Loucy (cell line): ENCODE measurements at regions not wholly inside any gene's neighbourhood (a gene's known extent, or its start where the extent isn't known, plus 50 kb on each side); places are given as distances from the start of the nearest gene placed in this dataset.

Experiments used
- H2AFZ ChIP-seq: fragments of 200-600 bp; sonication (generic); 2 replicates; pipeline ENCODE4 v1.6.0; 2016; ENCODE audit warnings: antibody characterized with exemption, mild to moderate bottlenecking, low read length, moderate library complexity
- H3F3A ChIP-seq: fragments of 200-600 bp; 2 replicates; pipeline ENCODE4 v1.6.0; 2016; ENCODE audit warnings: antibody characterized with exemption, low read depth, mild to moderate bottlenecking
- H3K27me3 ChIP-seq: fragments of 200-600 bp; sonication (generic); 2 replicates; pipeline ENCODE4 v1.6.1; 2014; ENCODE audit warnings: low read length, mild to moderate bottlenecking; ENCODE audit not compliant: insufficient read depth, poor library complexity, severe bottlenecking
- H3K36me3 ChIP-seq: fragments of 200-600 bp; sonication (generic); 2 replicates; pipeline ENCODE4 v1.6.1; 2016; ENCODE audit warnings: low read length; ENCODE audit not compliant: insufficient read depth
- H3K4me1 ChIP-seq: fragments of 200-600 bp; sonication (generic); 2 replicates; pipeline ENCODE4 v1.5.1; 2014; ENCODE audit warnings: low read length, mild to moderate bottlenecking; ENCODE audit not compliant: insufficient read depth, poor library complexity, severe bottlenecking
- H3K4me2 ChIP-seq: fragments of 200-600 bp; sonication (generic); 2 replicates; pipeline ENCODE4 v1.6.0; 2014; ENCODE audit warnings: antibody characterized with exemption, low read length, low read depth, mild to moderate bottlenecking; ENCODE audit not compliant: poor library complexity, severe bottlenecking
- H3K4me3 ChIP-seq: fragments of 200-600 bp; sonication (generic); 2 replicates; pipeline ENCODE4 v1.5.1; 2014; ENCODE audit warnings: low read length, mild to moderate bottlenecking, mixed read lengths; ENCODE audit not compliant: poor library complexity, severe bottlenecking
- H3K79me2 ChIP-seq: fragments of 200-600 bp; sonication (generic); 2 replicates; pipeline ENCODE4 v1.6.1; 2014; ENCODE audit warnings: low read length; ENCODE audit not compliant: insufficient read depth
- H3K9ac ChIP-seq: fragments of 200-600 bp; sonication (generic); 2 replicates; pipeline ENCODE4 v1.6.0; 2014; ENCODE audit warnings: mild to moderate bottlenecking, low read depth, low read length, moderate library complexity; ENCODE audit not compliant: poor library complexity, severe bottlenecking
- H3K9me2 ChIP-seq: fragments of 200-600 bp; sonication (generic); replicated peaks from 2 replicates; pipeline ENCODE4 v1.6.1; 2016; ENCODE audit warnings: low read depth, low read length, mixed read lengths
- H3K9me3 ChIP-seq: fragments of 200-600 bp; sonication (generic); 2 replicates; pipeline ENCODE4 v1.6.1; 2014; ENCODE audit warnings: mild to moderate bottlenecking, antibody characterized with exemption, low read length, low read depth; ENCODE audit not compliant: insufficient read depth
- H4K20me1 ChIP-seq: fragments of 200-600 bp; sonication (generic); 2 replicates; pipeline ENCODE4 v1.6.0; 2014; ENCODE audit warnings: antibody characterized with exemption, low read length, mild to moderate bottlenecking; ENCODE audit not compliant: insufficient read depth, poor library complexity, severe bottlenecking
- CTCF ChIP-seq: fragments of 200-600 bp; sonication (generic); conservative IDR thresholded peaks from 2 replicates; pipeline ENCODE4 v1.5.1; 2014; ENCODE audit warnings: mild to moderate bottlenecking, antibody characterized with exemption, low read length
- EZH2phosphoT487 ChIP-seq: fragments of 200-600 bp; IDR thresholded peaks from 2 replicates; pipeline ENCODE4 v1.6.1; 2018; ENCODE audit warnings: antibody characterized with exemption, mild to moderate bottlenecking, moderate library complexity, borderline replicate concordance

DNA sequence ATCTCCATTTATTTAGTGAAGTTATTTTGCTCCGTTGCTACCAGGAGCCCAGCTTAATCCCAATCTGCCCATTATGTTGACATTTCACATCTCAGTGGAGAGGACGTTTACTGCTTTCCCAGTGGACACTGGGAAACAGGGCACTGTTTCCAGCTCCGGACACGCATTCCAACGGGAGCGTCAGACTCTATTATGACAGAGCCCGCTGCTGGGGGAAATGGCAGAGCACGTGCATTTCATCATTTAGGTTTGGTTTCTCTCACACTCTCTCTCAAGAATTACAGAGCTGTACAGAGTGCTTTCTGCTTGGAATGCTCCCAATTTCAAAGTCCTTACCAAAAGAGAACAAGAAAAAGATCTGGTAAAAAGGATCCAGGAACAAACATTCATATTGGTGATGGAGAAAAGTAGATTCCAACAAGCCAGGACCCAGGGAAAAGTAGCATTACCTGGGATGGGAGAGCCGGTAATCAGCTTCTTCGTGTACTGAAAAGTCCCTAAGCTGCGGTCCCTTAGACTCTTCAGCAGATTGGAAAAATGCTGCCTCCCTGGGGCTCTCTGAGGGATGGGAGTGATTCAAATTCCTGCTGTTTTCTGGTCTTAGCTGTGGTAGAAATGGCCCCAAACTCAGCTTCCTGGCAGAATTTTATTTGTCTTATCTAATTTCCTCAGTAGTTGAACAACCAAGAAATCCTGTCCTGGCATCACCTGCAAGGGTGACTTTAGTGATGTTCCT, 136.0 kb upstream of the THBS1 start:
- Histone ChIP-seq H3K9ac (no peak overlapping the region), H3K9me2 (no peaks in the 10 kb centered on the region), H3K27me3 (no peaks in the 10 kb centered on the region), H3F3A (no peaks in the 10 kb centered on the region), H3K4me2 (peak overlapping the region; percentile 27), H3K9me3 (no peaks in the 10 kb centered on the region), H4K20me1 (no peaks in the 10 kb centered on the region), H3K4me3 (no peak overlapping the region), H3K36me3 (no peaks in the 10 kb centered on the region), H3K79me2 (no peaks in the 10 kb centered on the region), H2AFZ (no peak overlapping the region), H3K4me1 (peaks cover 24% of the 10 kb centered on the region)
- no peak for TF ChIP-seq CTCF
- TF ChIP-seq EZH2phosphoT487: no peak

GRCh38 chr15:39445931-39446330, 134.9 kb upstream of the THBS1 start:
- Histone ChIP-seq H3K4me3 (no peak overlapping the region), H3F3A (no peaks in the 10 kb centered on the region), H3K36me3 (no peaks in the 10 kb centered on the region)

GRCh38 chr15:39447346-39447745, 133.5 kb upstream of the THBS1 start:
- no peak for TF ChIP-seq EZH2phosphoT487
- TF ChIP-seq CTCF: no peak
- Histone ChIP-seq H4K20me1 (no peaks in the 10 kb centered on the region), H3K4me2 (no peak overlapping the region)

More at GRCh38 chr15:39445931-39446330, 134.9 kb upstream of the THBS1 start:
- Histone ChIP-seq H3K4me1 (peaks cover 24% of the 10 kb centered on the region), H3K9ac (no peak overlapping the region), H4K20me1 (no peaks in the 10 kb centered on the region), H3K9me3 (no peaks in the 10 kb centered on the region), H3K79me2 (no peaks in the 10 kb centered on the region), H3K9me2 (no peaks in the 10 kb centered on the region), H3K4me2 (no peak overlapping the region), H3K27me3 (no peaks in the 10 kb centered on the region), H2AFZ (no peak overlapping the region)
- TF ChIP-seq EZH2phosphoT487: no peak
- no peak for TF ChIP-seq CTCF

More at GRCh38 chr15:39447346-39447745, 133.5 kb upstream of the THBS1 start:
- H3K36me3 ChIP-seq: no peaks in the 10 kb centered on the region
- no peaks in the 10 kb centered on the region for H3K9me2 ChIP-seq
- H3K9ac ChIP-seq: no peak overlapping the region
- no peaks in the 10 kb centered on the region for H3K27me3 ChIP-seq
- H3K4me1 ChIP-seq: peaks cover 24% of the 10 kb centered on the region
- no peaks in the 10 kb centered on the region for H3K9me3 ChIP-seq
- H3F3A ChIP-seq: no peaks in the 10 kb centered on the region
- H3K4me3 ChIP-seq: no peak overlapping the region
- no peak overlapping the region for H2AFZ ChIP-seq
- no peaks in the 10 kb centered on the region for H3K79me2 ChIP-seq
